H9 (cell line): ENCODE measurements at regions not wholly inside any gene's neighbourhood (a gene's known extent, or its start where the extent isn't known, plus 50 kb on each side); places are given as distances from the start of the nearest gene placed in this dataset.

ENCODE experiments used
- DNase-seq: peaks from one replicate; pipeline ENCODE4 v3.0.0-alpha.2; 2017
- H2AFZ ChIP-seq: one replicate; pipeline ENCODE4 v1.6.1; 2013; ENCODE audit warnings: mild to moderate bottlenecking, low read length, control low read depth, moderate library complexity
- H2AK5ac ChIP-seq: 2 replicates; pipeline ENCODE4 v1.6.1; 2013; ENCODE audit warnings: low read length, control low read depth, mixed read lengths; ENCODE audit not compliant: insufficient read length
- H2BK120ac ChIP-seq: one replicate; pipeline ENCODE4 v1.6.1; 2013; ENCODE audit warnings: low read depth, mild to moderate bottlenecking, low read length, control low read depth, inconsistent platforms; ENCODE audit not compliant: poor library complexity, severe bottlenecking
- H2BK12ac ChIP-seq: 2 replicates; pipeline ENCODE4 v1.6.1; 2013; ENCODE audit warnings: low read length, control low read depth, mixed read lengths, low read depth; ENCODE audit not compliant: insufficient read length
- H2BK15ac ChIP-seq: 2 replicates; pipeline ENCODE4 v1.6.1; 2013; ENCODE audit warnings: low read depth, low read length, control low read depth
- H2BK20ac ChIP-seq: one replicate; pipeline ENCODE4 v1.6.1; 2013; ENCODE audit warnings: low read depth, mild to moderate bottlenecking, low read length, control low read depth, inconsistent platforms; ENCODE audit not compliant: poor library complexity, severe bottlenecking
- H2BK5ac ChIP-seq: 2 replicates; pipeline ENCODE4 v1.6.1; 2013; ENCODE audit warnings: low read length, control low read depth, mixed read lengths; ENCODE audit not compliant: insufficient read length
- H3K14ac ChIP-seq: 2 replicates; pipeline ENCODE4 v1.6.1; 2013; ENCODE audit warnings: low read length, control low read depth; ENCODE audit not compliant: insufficient read depth
- H3K18ac ChIP-seq: 2 replicates; pipeline ENCODE4 v1.6.1; 2013; ENCODE audit warnings: low read depth, mild to moderate bottlenecking, mixed read lengths, low read length, control low read depth; ENCODE audit not compliant: insufficient read length
- H3K23ac ChIP-seq: 2 replicates; pipeline ENCODE4 v1.6.1; 2013; ENCODE audit warnings: low read length, control low read depth, mixed read lengths, low read depth; ENCODE audit not compliant: insufficient read length
- H3K23me2 ChIP-seq: 2 replicates; pipeline ENCODE4 v1.6.1; 2013; ENCODE audit warnings: low read depth, mild to moderate bottlenecking, mixed read lengths, low read length, control low read depth; ENCODE audit not compliant: insufficient read length, poor library complexity, severe bottlenecking
- H3K27ac ChIP-seq: 2 replicates; pipeline ENCODE4 v1.5.1; 2013; ENCODE audit warnings: low read length, control low read depth, mixed read lengths, low read depth; ENCODE audit not compliant: insufficient read length
- H3K27me3 ChIP-seq: 2 replicates; pipeline ENCODE4 v1.6.1; 2013; ENCODE audit warnings: low read length, control low read depth, inconsistent platforms; ENCODE audit not compliant: insufficient read depth
- H3K4ac ChIP-seq: 2 replicates; pipeline ENCODE4 v1.6.1; 2013; ENCODE audit warnings: low read depth, mild to moderate bottlenecking, control low read depth, inconsistent platforms, low read length, moderate library complexity
- H3K4me1 ChIP-seq: 2 replicates; pipeline ENCODE4 v1.6.1; 2013; ENCODE audit warnings: low read length, control low read depth, inconsistent platforms; ENCODE audit not compliant: insufficient read depth
- H3K4me2 ChIP-seq: 2 replicates; pipeline ENCODE4 v1.6.1; 2013; ENCODE audit warnings: low read length, control low read depth, mixed read lengths; ENCODE audit not compliant: insufficient read length, insufficient read depth
- H3K56ac ChIP-seq: 2 replicates; pipeline ENCODE4 v1.6.1; 2013; ENCODE audit warnings: low read depth, mild to moderate bottlenecking, mixed read lengths, low read length, control low read depth; ENCODE audit not compliant: insufficient read length
- H3K79me1 ChIP-seq: 2 replicates; pipeline ENCODE4 v1.6.1; 2013; ENCODE audit warnings: low read depth, mild to moderate bottlenecking, moderate library complexity, low read length, control low read depth, inconsistent platforms; ENCODE audit not compliant: insufficient read depth, poor library complexity, severe bottlenecking
- H3K79me2 ChIP-seq: 2 replicates; pipeline ENCODE4 v1.6.1; 2013; ENCODE audit warnings: low read length, control low read depth, inconsistent platforms; ENCODE audit not compliant: insufficient read depth
- H3K9ac ChIP-seq: 2 replicates; pipeline ENCODE4 v1.6.1; 2013; ENCODE audit warnings: low read length, control low read depth, mixed read lengths; ENCODE audit not compliant: insufficient read length; ENCODE audit errors: extremely low read depth
- H3K9me3 ChIP-seq: one replicate; pipeline ENCODE4 v1.6.1; 2013; ENCODE audit warnings: low read depth, low read length, inconsistent platforms; ENCODE audit not compliant: control insufficient read depth
- H3T11ph ChIP-seq: one replicate; pipeline ENCODE4 v1.6.1; 2013; ENCODE audit warnings: mild to moderate bottlenecking, low read length, control low read depth, inconsistent platforms
- H4K20me1 ChIP-seq: one replicate; pipeline ENCODE4 v1.6.1; 2013; ENCODE audit not compliant: control insufficient read depth, insufficient read length, insufficient read depth
- H4K5ac ChIP-seq: 2 replicates; pipeline ENCODE4 v1.6.1; 2013; ENCODE audit warnings: low read depth, mild to moderate bottlenecking, mixed read lengths, low read length, control low read depth; ENCODE audit not compliant: insufficient read length
- H4K8ac ChIP-seq: replicated peaks from 2 replicates; pipeline ENCODE4 v1.6.1; 2013; ENCODE audit warnings: low read length, control low read depth, mixed read lengths, low read depth; ENCODE audit not compliant: insufficient read length
- H4K91ac ChIP-seq: 2 replicates; pipeline ENCODE4 v1.6.1; 2013; ENCODE audit warnings: low read depth, mild to moderate bottlenecking, moderate library complexity, mixed read lengths, low read length, control low read depth; ENCODE audit not compliant: insufficient read length
- H3K27ac Mint-ChIP-seq, 3 experiments: 2 replicates in 2 of 3; 3 replicates in 1 of 3; pipeline ENCODE4 v1.8.0; 2020 to 2021; ENCODE audit warnings: mixed read lengths in 3 of 3, mild to moderate bottlenecking in 1 of 3, moderate library complexity in 1 of 3
- H3K27me3 Mint-ChIP-seq: 2 replicates; pipeline ENCODE4 v1.8.0; 2021; ENCODE audit warnings: low read depth, mild to moderate bottlenecking, moderate library complexity, mixed read lengths
- H3K36me3 Mint-ChIP-seq, 3 experiments: 2 replicates in 2 of 3; 3 replicates in 1 of 3; pipeline ENCODE4 v1.8.0; 2020 to 2021; ENCODE audit warnings: low read depth in 3 of 3, mixed read lengths in 3 of 3; ENCODE audit not compliant: insufficient read depth in 1 of 3
- H3K4me1 Mint-ChIP-seq, 2 experiments: 2 replicates each; pipeline ENCODE4 v1.8.0; 2020; ENCODE audit warnings: mixed read lengths in 2 of 2
- H3K4me3 Mint-ChIP-seq, 2 experiments: 2 replicates in 1 of 2; 3 replicates in 1 of 2; pipeline ENCODE4 v1.8.0; 2020 to 2021; ENCODE audit warnings: mild to moderate bottlenecking in 2 of 2, mixed read lengths in 2 of 2, moderate library complexity in 1 of 2
- H3K9me3 Mint-ChIP-seq, 2 experiments: 2 replicates in 1 of 2; 3 replicates in 1 of 2; pipeline ENCODE4 v1.8.0; 2020; ENCODE audit warnings: mild to moderate bottlenecking in 2 of 2, mixed read lengths in 2 of 2, moderate library complexity in 1 of 2
- CTCF ChIP-seq: fragments of 200-600 bp; sonication (generic); conservative IDR thresholded peaks from 3 replicates; pipeline ENCODE4 v1.8.0; 2021; ENCODE audit warnings: antibody characterized with exemption, mild to moderate bottlenecking
- WGBS: extraction: QIAGEN DNeasy Blood & Tissue Kit; methylation state at CpG from one replicate; pipeline ENCODE4 v1.1.7; 2013; ENCODE audit warnings: missing lambda C conversion rate, low lambda C conversion rate, mixed read lengths; ENCODE audit not compliant: insufficient read length; ENCODE audit errors: extremely low coverage; 5-methylcytosine and 5-hydroxymethylcytosine counted together

- H3K36me3 Mint-ChIP-seq = no peaks in the 10 kb centered on the region
- Histone ChIP-seq H3K56ac (no peak overlapping the region), H3K23me2 (no peaks in the 10 kb centered on the region), H3K23ac (no peak overlapping the region), H2BK5ac (no peak overlapping the region), H2BK12ac (no peak overlapping the region), H3K14ac (no peak overlapping the region), H3K18ac (no peak overlapping the region), H2AK5ac (no peak overlapping the region), H3K9ac (no peak overlapping the region), H3K4me2 (no peak overlapping the region), H3K27ac (no peak overlapping the region), H4K5ac (no peak overlapping the region), H3K79me1 (no peaks in the 10 kb centered on the region), H2BK120ac (no peak overlapping the region), H4K91ac (no peak overlapping the region), H4K20me1 (no peaks in the 10 kb centered on the region), H3K4me1 (no peaks in the 10 kb centered on the region), H2BK20ac (no peak overlapping the region), H2AFZ (no peak overlapping the region), H3T11ph (no peak overlapping the region), H3K27me3 (no peaks in the 10 kb centered on the region), H2BK15ac (no peak overlapping the region), H3K79me2 (no peaks in the 10 kb centered on the region), H3K9me3 (no peaks in the 10 kb centered on the region), H3K4ac (no peak overlapping the region), H4K8ac (no peak overlapping the region)
- no CpG with 5 or more reads among the region's 2 CpGs for WGBS
- no peak for DNase-seq
- no peak for TF ChIP-seq CTCF
- H3K4me3 Mint-ChIP-seq = no peak overlapping the region
- H3K27ac Mint-ChIP-seq = no peak overlapping the region
- no peaks in the 10 kb centered on the region for H3K27me3 Mint-ChIP-seq
- H3K9me3 Mint-ChIP-seq = no peaks in the 10 kb centered on the region
- no peaks in the 10 kb centered on the region for H3K4me1 Mint-ChIP-seq
Measured at GRCh38 chr11:92057849-92058442, 166.7 kb upstream of the FAT3 start.
